Type B pancreatic cell (in vitro differentiated cells): ENCODE measurements at regions not wholly inside any gene's neighbourhood (a gene's known extent, or its start where the extent isn't known, plus 50 kb on each side); places are given as distances from the start of the nearest gene placed in this dataset.

Experiments
- DNase-seq: peaks from one replicate; pipeline ENCODE4 v3.0.0; 2021; ENCODE audit warnings: mixed read lengths; ENCODE audit not compliant: unreplicated experiment; ENCODE audit errors: extremely low spot score
- H3K27ac Mint-ChIP-seq: 2 replicates; pipeline ENCODE4 v1.8.0; 2021; ENCODE audit warnings: mild to moderate bottlenecking, mixed read lengths
- H3K27me3 Mint-ChIP-seq: 2 replicates; pipeline ENCODE4 v1.8.0; 2021; ENCODE audit warnings: mixed read lengths
- H3K36me3 Mint-ChIP-seq: 2 replicates; pipeline ENCODE4 v1.8.0; 2021; ENCODE audit warnings: mixed read lengths
- H3K4me1 Mint-ChIP-seq: one replicate; pipeline ENCODE4 v1.8.0; 2021; ENCODE audit warnings: mixed read lengths; ENCODE audit not compliant: unreplicated experiment
- H3K4me3 Mint-ChIP-seq: 2 replicates; pipeline ENCODE4 v1.8.0; 2021; ENCODE audit warnings: mild to moderate bottlenecking, mixed read lengths
- H3K9me3 Mint-ChIP-seq: 2 replicates; pipeline ENCODE4 v1.8.0; 2021; ENCODE audit warnings: mixed read lengths
- TF ChIP-seq, protein P1 (sequence below): fragments of 200-600 bp; sonication (generic); conservative IDR thresholded peaks from 2 replicates; pipeline ENCODE4 v1.5.0; 2021; ENCODE audit warnings: antibody characterized with exemption, mild to moderate bottlenecking

DNA sequence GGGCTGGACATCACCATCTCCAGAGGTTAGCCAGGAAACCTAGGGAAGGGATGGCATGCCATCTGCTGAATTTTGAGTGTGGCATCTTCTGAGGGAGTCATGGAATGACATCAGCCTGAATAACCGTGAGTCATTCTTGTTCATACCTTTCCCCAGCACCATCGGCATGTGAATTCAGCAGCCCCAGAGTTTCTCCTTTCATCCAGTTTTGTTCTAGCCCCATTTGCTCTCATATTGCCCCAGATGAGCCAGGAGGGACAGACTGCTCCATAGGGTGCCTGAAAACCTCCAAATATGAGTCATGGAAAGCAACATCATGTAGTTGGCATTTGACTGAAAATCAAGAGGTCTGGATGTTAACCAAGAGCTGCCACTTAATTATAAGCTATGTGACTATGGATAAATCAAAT, 219.2 kb upstream of the SGK1 start:
- Mint-ChIP-seq H3K9me3 (no peaks in the 10 kb centered on the region), H3K27me3 (peaks cover 3% of the 10 kb centered on the region), H3K4me3 (no peak overlapping the region), H3K36me3 (no peaks in the 10 kb centered on the region), H3K27ac (no peak overlapping the region), H3K4me1 (peaks cover 8% of the 10 kb centered on the region)
- no peak for DNase-seq
- TF ChIP-seq, protein P1, sequence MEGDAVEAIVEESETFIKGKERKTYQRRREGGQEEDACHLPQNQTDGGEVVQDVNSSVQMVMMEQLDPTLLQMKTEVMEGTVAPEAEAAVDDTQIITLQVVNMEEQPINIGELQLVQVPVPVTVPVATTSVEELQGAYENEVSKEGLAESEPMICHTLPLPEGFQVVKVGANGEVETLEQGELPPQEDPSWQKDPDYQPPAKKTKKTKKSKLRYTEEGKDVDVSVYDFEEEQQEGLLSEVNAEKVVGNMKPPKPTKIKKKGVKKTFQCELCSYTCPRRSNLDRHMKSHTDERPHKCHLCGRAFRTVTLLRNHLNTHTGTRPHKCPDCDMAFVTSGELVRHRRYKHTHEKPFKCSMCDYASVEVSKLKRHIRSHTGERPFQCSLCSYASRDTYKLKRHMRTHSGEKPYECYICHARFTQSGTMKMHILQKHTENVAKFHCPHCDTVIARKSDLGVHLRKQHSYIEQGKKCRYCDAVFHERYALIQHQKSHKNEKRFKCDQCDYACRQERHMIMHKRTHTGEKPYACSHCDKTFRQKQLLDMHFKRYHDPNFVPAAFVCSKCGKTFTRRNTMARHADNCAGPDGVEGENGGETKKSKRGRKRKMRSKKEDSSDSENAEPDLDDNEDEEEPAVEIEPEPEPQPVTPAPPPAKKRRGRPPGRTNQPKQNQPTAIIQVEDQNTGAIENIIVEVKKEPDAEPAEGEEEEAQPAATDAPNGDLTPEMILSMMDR, result no peak

DNA sequence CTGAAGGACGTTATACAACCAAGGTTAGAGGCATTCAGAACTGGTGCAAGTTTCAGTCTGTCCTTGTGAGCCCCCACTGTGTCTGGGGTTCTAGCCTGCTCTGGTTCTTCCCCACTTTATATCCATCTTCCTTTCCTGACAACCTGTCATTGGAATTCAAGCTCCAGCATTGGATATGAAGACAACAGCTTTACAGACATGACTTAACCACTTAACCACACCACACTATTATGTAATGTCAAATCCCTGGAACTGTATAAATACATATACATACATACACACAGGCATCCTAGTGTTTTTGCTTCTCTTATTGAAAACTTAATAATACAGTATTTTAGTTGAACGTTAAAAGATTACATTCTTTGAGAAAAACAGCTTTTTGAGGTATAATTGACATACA, 217.9 kb upstream of the SGK1 start:
- Mint-ChIP-seq H3K27me3 (peaks cover 3% of the 10 kb centered on the region), H3K9me3 (no peaks in the 10 kb centered on the region), H3K4me3 (no peak overlapping the region), H3K36me3 (no peaks in the 10 kb centered on the region), H3K4me1 (peaks cover 8% of the 10 kb centered on the region), H3K27ac (no peak overlapping the region)
- TF ChIP-seq, protein P1, result no peak
- no peak for DNase-seq

DNA sequence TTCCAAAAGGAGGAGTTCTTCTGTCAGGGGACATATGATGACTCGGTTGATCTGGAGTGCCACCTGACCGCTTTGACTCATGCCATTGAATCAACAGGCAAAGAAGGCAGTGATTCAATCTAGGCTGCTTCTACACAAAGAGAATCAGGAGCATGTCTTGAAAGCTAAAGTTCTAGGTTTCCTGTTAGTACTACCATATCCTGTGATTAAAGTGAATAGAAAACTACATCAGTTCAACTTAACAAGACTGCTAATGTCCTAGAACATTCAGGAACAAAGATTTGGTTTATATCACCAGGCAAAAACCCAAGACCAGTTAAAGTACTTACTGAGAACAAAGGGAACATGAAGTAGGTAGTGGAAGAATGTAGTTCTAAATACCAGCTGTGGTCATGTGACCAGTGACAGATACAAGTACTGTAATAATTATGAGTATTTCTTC, 216.8 kb upstream of the SGK1 start:
- TF ChIP-seq, protein P1, result no peak
- Mint-ChIP-seq H3K9me3 (peaks cover 4% of the 10 kb centered on the region), H3K4me1 (peaks cover 4% of the 10 kb centered on the region), H3K27ac (no peak overlapping the region), H3K27me3 (peaks cover 3% of the 10 kb centered on the region), H3K4me3 (no peak overlapping the region), H3K36me3 (no peaks in the 10 kb centered on the region)
- DNase-seq, result no peak

DNA sequence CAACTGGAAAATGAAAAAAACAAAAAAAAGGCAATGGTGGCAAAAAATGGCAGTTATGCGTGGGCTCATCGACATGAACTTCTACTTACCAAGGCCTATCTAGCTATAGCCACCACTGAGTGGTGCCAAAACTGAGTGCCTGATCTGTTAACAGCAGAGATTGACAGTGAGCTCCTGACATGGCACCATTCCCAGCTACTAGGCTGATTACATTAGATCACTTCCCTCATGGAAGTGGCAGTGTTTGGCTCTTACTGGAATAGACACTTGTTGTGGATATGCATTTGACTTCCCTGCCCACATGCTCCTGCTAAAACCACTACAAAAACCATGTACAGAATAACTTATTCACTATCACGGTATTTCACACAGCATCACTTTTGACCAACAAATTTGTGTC, 216.1 kb upstream of the SGK1 start:
- Mint-ChIP-seq H3K4me3 (no peak overlapping the region), H3K4me1 (peaks cover 3% of the 10 kb centered on the region), H3K36me3 (no peaks in the 10 kb centered on the region), H3K27me3 (peaks cover 3% of the 10 kb centered on the region), H3K27ac (no peak overlapping the region), H3K9me3 (peaks cover 4% of the 10 kb centered on the region)
- DNase-seq, result no peak
- TF ChIP-seq, protein P1, result no peak

DNA sequence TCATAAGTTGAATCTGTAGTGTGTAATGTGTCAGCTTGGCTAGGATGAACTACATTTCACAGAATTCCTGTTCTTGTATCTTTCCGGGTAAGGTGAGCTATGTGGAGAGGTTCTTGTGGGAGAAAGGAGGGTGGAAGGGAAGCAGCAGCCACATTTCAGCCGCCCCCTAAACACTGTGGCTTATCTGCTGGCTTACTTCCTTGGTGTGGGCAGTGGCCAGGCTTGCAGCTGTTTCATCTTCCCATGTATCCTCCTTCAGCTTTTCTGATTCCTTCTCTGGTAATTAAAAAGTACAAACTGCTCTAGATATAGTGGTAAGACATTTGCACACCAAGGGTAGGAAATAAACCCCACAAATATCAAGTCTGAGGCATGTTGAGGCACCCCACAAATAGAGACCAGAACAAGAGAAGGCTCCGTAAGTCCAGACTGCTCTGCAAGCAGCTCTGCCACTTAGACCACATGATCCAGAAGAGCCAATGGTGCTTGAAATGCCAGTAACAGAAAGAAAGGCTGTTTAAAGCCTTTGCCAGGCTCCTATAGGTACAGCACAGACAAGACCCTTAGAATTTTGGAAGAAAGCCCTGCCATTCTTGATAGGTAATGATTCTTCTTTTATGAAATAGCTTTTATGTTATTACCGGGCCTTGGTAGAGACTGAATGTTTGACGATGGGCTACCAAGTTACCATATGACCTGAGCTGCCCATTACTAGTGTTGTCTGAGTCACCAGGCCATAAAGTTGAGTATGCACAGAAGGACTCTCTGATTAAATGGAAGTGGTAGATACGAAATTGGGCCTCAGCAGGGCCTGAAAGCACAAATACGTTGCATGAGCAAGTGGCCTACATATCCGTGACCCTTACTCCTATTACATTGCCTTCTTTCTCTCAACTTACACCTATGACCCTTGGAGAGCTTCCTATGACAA, 215.0 kb upstream of the SGK1 start:
- Mint-ChIP-seq H3K27me3 (peaks cover 3% of the 10 kb centered on the region), H3K9me3 (peaks cover 4% of the 10 kb centered on the region), H3K4me3 (no peak overlapping the region), H3K27ac (no peak overlapping the region), H3K4me1 (peaks cover 3% of the 10 kb centered on the region), H3K36me3 (no peaks in the 10 kb centered on the region)
- TF ChIP-seq, protein P1, result no peak
- no peak for DNase-seq
